Esophagus muscularis mucosa (tissue), 3 donors: ENCODE measurements at regions not wholly inside any gene's neighbourhood (a gene's known extent, or its start where the extent isn't known, plus 50 kb on each side); places are given as distances from the start of the nearest gene placed in this dataset.

Experiments used
- POLR2AphosphoS5 ChIP-seq, 2 donors: sonication (generic); formaldehyde crosslinking; IDR thresholded peaks; one replicate each; pipeline ENCODE4 v1.6.1; 2017; ENCODE audit warnings: antibody characterized with exemption in 2 of 2
- TF ChIP-seq, protein P1 (sequence below), 3 experiments: fragments of 200-600 bp in 2 of 3; fragments of 450-650 bp in 1 of 3; sonication (generic) in 2 of 3; IDR thresholded peaks; one replicate each; pipeline ENCODE4 v1.5.1; 2017 to 2019; ENCODE audit warnings: antibody characterized with exemption in 3 of 3, mild to moderate bottlenecking in 2 of 3, moderate library complexity in 1 of 3

DNA sequence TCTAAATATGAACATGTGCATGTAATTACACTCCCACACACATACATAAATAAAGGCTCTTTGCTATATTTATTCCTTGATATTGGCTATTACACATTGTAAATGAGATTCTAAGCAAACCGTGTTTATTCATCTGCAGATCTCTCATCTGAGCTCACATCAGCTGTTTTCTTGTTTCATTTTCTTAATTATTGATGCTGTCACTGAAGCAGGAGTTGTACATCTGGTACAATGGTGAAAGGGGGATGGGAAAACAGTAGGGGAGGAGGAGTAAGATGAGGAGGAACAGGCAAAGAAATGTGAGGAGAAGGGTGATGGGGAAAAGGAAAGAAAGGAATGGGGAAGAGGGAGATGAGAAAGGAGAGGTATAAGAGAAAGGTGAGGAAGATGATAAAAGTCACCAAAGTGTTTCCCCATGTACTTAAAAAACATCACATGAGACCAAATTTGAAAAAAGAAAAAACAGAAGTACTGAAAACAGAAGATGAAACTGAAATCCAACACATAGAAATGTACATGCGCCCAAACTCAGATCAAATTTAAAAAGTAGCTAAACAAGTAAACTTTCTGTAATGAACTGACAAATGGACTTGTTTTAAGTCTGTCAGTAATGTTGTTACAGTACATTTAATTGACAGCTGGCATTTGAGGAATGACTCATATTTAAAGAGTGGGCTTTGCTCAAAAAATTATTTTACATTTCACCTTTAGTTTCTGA lies 472.2 kb downstream of the ARL4A start:
- TF ChIP-seq, protein P1, sequence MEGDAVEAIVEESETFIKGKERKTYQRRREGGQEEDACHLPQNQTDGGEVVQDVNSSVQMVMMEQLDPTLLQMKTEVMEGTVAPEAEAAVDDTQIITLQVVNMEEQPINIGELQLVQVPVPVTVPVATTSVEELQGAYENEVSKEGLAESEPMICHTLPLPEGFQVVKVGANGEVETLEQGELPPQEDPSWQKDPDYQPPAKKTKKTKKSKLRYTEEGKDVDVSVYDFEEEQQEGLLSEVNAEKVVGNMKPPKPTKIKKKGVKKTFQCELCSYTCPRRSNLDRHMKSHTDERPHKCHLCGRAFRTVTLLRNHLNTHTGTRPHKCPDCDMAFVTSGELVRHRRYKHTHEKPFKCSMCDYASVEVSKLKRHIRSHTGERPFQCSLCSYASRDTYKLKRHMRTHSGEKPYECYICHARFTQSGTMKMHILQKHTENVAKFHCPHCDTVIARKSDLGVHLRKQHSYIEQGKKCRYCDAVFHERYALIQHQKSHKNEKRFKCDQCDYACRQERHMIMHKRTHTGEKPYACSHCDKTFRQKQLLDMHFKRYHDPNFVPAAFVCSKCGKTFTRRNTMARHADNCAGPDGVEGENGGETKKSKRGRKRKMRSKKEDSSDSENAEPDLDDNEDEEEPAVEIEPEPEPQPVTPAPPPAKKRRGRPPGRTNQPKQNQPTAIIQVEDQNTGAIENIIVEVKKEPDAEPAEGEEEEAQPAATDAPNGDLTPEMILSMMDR (IDR thresholded peaks at IDR 0.05) = no peak
- no peak for TF ChIP-seq POLR2AphosphoS5 (IDR thresholded peaks at IDR 0.05)
